Ureter (tissue), 1 donor: ENCODE measurements at regions not wholly inside any gene's neighbourhood (a gene's known extent, or its start where the extent isn't known, plus 50 kb on each side); places are given as distances from the start of the nearest gene placed in this dataset.
"Not testable (repeated sequence)": the region's sequence is repeated elsewhere in the genome, so short reads cannot be mapped to it uniquely, and the experiment has no call there.

ENCODE experiments used
- DNase-seq: peaks from one replicate; pipeline ENCODE4 v3.0.0-alpha.2; 2020; ENCODE audit warnings: low spot score
- donor health status: DM: yes; HTN: yes; CAD: no.

- DNase-seq: no peak
These were observed 1035.7 kb downstream of the ZPLD1 start for GRCh38 chr3:103470498-103470897.

GRCh38 chr3:103494011-103494410 is 1059.2 kb downstream of the ZPLD1 start:
- DNase-seq: no peak

GRCh38 chr3:103494512-103494911 is 1059.7 kb downstream of the ZPLD1 start:
- no peak for DNase-seq

GRCh38 chr3:103495186-103495585 is 1060.4 kb downstream of the ZPLD1 start:
- DNase-seq: no peak

- DNase-seq: no peak
These were observed 1064.5 kb downstream of the ZPLD1 start for GRCh38 chr3:103499132-103499900.

- DNase-seq: no peak
These were observed 1065.2 kb downstream of the ZPLD1 start for GRCh38 chr3:103499967-103500366.

- no peak for DNase-seq
These were observed 1075.9 kb downstream of the ZPLD1 start for GRCh38 chr3:103510760-103511159.

- DNase-seq: no peak
These were observed 1077.1 kb downstream of the ZPLD1 start for GRCh38 chr3:103511891-103512290.

GRCh38 chr3:103512595-103512994 is 1077.8 kb downstream of the ZPLD1 start:
- no peak for DNase-seq

- no peak for DNase-seq
These were observed 1078.2 kb downstream of the ZPLD1 start for GRCh38 chr3:103513003-103513402.

GRCh38 chr3:103515116-103515515 is 1080.3 kb downstream of the ZPLD1 start:
- DNase-seq: no peak

GRCh38 chr3:103516950-103517349 is 1082.1 kb downstream of the ZPLD1 start:
- DNase-seq: no peak

- not testable (repeated sequence) for DNase-seq
These were observed 1096.5 kb downstream of the ZPLD1 start for GRCh38 chr3:103531327-103531726.

GRCh38 chr3:103532986-103533385 is 1098.2 kb downstream of the ZPLD1 start:
- no peak for DNase-seq

- no peak for DNase-seq
These were observed 1119.6 kb downstream of the ZPLD1 start for GRCh38 chr3:103554451-103554850.

GRCh38 chr3:103564116-103564515 is 1129.3 kb downstream of the ZPLD1 start:
- not testable (repeated sequence) for DNase-seq

GRCh38 chr3:103585809-103586208 is 1151.0 kb downstream of the ZPLD1 start:
- DNase-seq: no peak

- no peak for DNase-seq
These were observed 1155.0 kb downstream of the ZPLD1 start for GRCh38 chr3:103589770-103590169.

- no peak for DNase-seq
These were observed 1166.0 kb downstream of the ZPLD1 start for GRCh38 chr3:103600844-103601243.

GRCh38 chr3:103601666-103602065 is 1166.9 kb downstream of the ZPLD1 start:
- DNase-seq: no peak

- DNase-seq: no peak
These were observed 1174.7 kb downstream of the ZPLD1 start for GRCh38 chr3:103609472-103609871.

GRCh38 chr3:103613397-103614156 is 1178.8 kb downstream of the ZPLD1 start:
- DNase-seq: no peak

- DNase-seq: no peak
These were observed 1179.9 kb downstream of the ZPLD1 start for GRCh38 chr3:103614719-103615118.
